Stimulated activated CD4-positive, alpha-beta T cell treated with anti-CD3 and anti-CD28 coated beads, Interleukin-1b, Interleukin-23, amount 100 ng/mL, for 4 hours (primary cell): ENCODE measurements at regions not wholly inside any gene's neighbourhood (a gene's known extent, or its start where the extent isn't known, plus 50 kb on each side); places are given as distances from the start of the nearest gene placed in this dataset.
A peak's percentile ranks its signal among the peaks of the same experiment; 100 is the strongest.
"Not testable (repeated sequence)": the region's sequence is repeated elsewhere in the genome, so short reads cannot be mapped to it uniquely, and the experiment has no call there.

Experiments
- DNase-seq, 2 donors: peaks; one replicate each; pipeline ENCODE4 v3.0.0-alpha.2; 2020; ENCODE audit warnings: low read depth in 2 of 2

- DNase-seq = no peak
Measured at GRCh38 chr6:154632119-154632518, 101.1 kb upstream of the SCAF8 start.

- DNase-seq = no peak
Measured at GRCh38 chr6:154637392-154637791, 95.8 kb upstream of the SCAF8 start.

- no peak for DNase-seq
Measured at GRCh38 chr6:154638369-154638768, 94.8 kb upstream of the SCAF8 start.

- not testable (repeated sequence) for DNase-seq
Measured at GRCh38 chr6:154639196-154639595, 94.0 kb upstream of the SCAF8 start.

- DNase-seq = no peak
Measured at GRCh38 chr6:154648188-154648887, 84.9 kb upstream of the SCAF8 start.

GRCh38 chr6:154648888-154649205 is 84.4 kb upstream of the SCAF8 start:
- DNase-seq = no peak

- no peak for DNase-seq
Measured at GRCh38 chr6:154649721-154650120, 83.5 kb upstream of the SCAF8 start.

- no peak for DNase-seq
Measured at GRCh38 chr6:154650351-154650750, 82.9 kb upstream of the SCAF8 start.

- no peak for DNase-seq
Measured at GRCh38 chr6:154651656-154652055, 81.6 kb upstream of the SCAF8 start.

- no peak for DNase-seq
Measured at GRCh38 chr6:154653385-154653784, 79.8 kb upstream of the SCAF8 start.

- DNase-seq = no peak
Measured at GRCh38 chr6:154653853-154654252, 79.4 kb upstream of the SCAF8 start.

GRCh38 chr6:154656660-154657059 is 76.6 kb upstream of the SCAF8 start:
- no peak for DNase-seq

GRCh38 chr6:154661768-154662167 is 71.4 kb upstream of the SCAF8 start:
- DNase-seq = no peak

GRCh38 chr6:154664287-154664686 is 68.9 kb upstream of the SCAF8 start:
- DNase-seq = no peak

- DNase-seq = no peak
Measured at GRCh38 chr6:154668156-154668555, 65.1 kb upstream of the SCAF8 start.

- DNase-seq = no peak
Measured at GRCh38 chr6:154672086-154672485, 61.1 kb upstream of the SCAF8 start.

- DNase-seq = no peak
Measured at GRCh38 chr6:154673919-154674318, 59.3 kb upstream of the SCAF8 start.

GRCh38 chr6:154675602-154676088 is 57.6 kb upstream of the SCAF8 start:
- DNase-seq = peak; percentile 68 to 84

- no peak for DNase-seq
Measured at GRCh38 chr6:154682633-154683125, 50.5 kb upstream of the SCAF8 start.
